DOHH2 (cell line): ENCODE measurements at regions not wholly inside any gene's neighbourhood (a gene's known extent, or its start where the extent isn't known, plus 50 kb on each side); places are given as distances from the start of the nearest gene placed in this dataset.

ENCODE experiments used
- H3F3A ChIP-seq: fragments of 200-600 bp; sonication (generic), shearing (Covaris generic); 2 replicates; pipeline ENCODE4 v1.6.0; 2016; ENCODE audit warnings: antibody characterized with exemption, mild to moderate bottlenecking; ENCODE audit not compliant: control insufficient read depth, insufficient read depth
- H3K27ac ChIP-seq: fragments of 200-600 bp; sonication (generic); 2 replicates; pipeline ENCODE4 v1.5.1; 2014; ENCODE audit warnings: low read depth, mild to moderate bottlenecking, low read length, moderate library complexity
- H3K27me3 ChIP-seq: fragments of 200-600 bp; sonication (generic); 2 replicates; pipeline ENCODE4 v1.6.1; 2014; ENCODE audit warnings: mild to moderate bottlenecking, low read length, mixed read lengths; ENCODE audit not compliant: control insufficient read depth
- H3K36me3 ChIP-seq: fragments of 200-600 bp; sonication (generic); 2 replicates; pipeline ENCODE4 v1.6.1; 2014; ENCODE audit warnings: mild to moderate bottlenecking, low read length, moderate library complexity, mixed read lengths; ENCODE audit not compliant: control insufficient read depth
- H3K4me1 ChIP-seq: fragments of 200-600 bp; sonication (generic); 2 replicates; pipeline ENCODE4 v1.6.1; 2014; ENCODE audit warnings: mild to moderate bottlenecking, low read length, mixed read lengths; ENCODE audit not compliant: control insufficient read depth
- H3K4me2 ChIP-seq: fragments of 200-600 bp; sonication (generic); 2 replicates; pipeline ENCODE4 v1.6.0; 2014; ENCODE audit warnings: mild to moderate bottlenecking, low read length, moderate library complexity
- H3K4me3 ChIP-seq: fragments of 200-600 bp; sonication (generic); 2 replicates; pipeline ENCODE4 v1.5.1; 2014; ENCODE audit warnings: mild to moderate bottlenecking, low read length, mixed read lengths
- H3K79me2 ChIP-seq: fragments of 200-600 bp; sonication (generic); 2 replicates; pipeline ENCODE4 v1.6.1; 2014; ENCODE audit warnings: mild to moderate bottlenecking, low read length, mixed read lengths; ENCODE audit not compliant: control insufficient read depth
- H3K9me2 ChIP-seq: fragments of 200-600 bp; sonication (generic); replicated peaks from 2 replicates; pipeline ENCODE4 v1.6.1; 2014; ENCODE audit warnings: mild to moderate bottlenecking, low read length, mixed read lengths; ENCODE audit not compliant: control insufficient read depth
- H3K9me3 ChIP-seq: fragments of 200-600 bp; sonication (generic); 2 replicates; pipeline ENCODE4 v1.6.1; 2014; ENCODE audit warnings: antibody characterized with exemption, low read length, mixed read lengths; ENCODE audit not compliant: control insufficient read depth, insufficient read depth
- H4K20me1 ChIP-seq: fragments of 200-600 bp; sonication (generic); 2 replicates; pipeline ENCODE4 v1.6.0; 2014; ENCODE audit warnings: low read depth, mild to moderate bottlenecking, antibody characterized with exemption, low read length, moderate library complexity; ENCODE audit not compliant: control insufficient read depth, insufficient read depth
- EZH2phosphoT487 ChIP-seq: fragments of 200-600 bp; sonication (generic); IDR thresholded peaks from 2 replicates; pipeline ENCODE4 v1.6.1; 2017; ENCODE audit warnings: borderline replicate concordance, mild to moderate bottlenecking, antibody characterized with exemption, low read length, moderate library complexity, mixed read lengths
- TF ChIP-seq, protein P1 (sequence below): fragments of 200-600 bp; sonication (generic); IDR thresholded peaks from one replicate; pipeline ENCODE4 v1.5.1; 2014; ENCODE audit warnings: antibody characterized with exemption, mild to moderate bottlenecking, low read depth, low read length; ENCODE audit not compliant: poor library complexity, severe bottlenecking

DNA sequence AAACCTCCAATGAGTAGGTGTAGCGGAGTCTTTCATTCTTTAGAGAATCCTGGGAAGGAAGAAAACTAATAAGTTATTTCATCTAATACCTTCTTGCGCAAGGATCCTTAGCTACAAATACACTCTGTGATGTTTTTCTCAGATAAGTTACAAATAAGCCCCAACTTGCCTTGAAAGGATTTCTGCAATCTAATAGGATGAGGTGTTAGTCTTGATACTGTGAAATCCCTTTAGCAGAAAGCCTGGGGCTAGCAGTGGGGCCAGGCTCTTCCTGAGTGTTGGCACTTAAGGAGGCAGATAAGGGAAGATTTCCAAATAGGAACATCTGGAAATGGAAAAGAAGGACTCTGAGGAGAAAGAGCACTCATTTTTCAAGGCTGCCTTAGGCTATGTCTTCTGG, 168.0 kb upstream of the DAB1 start:
- Histone ChIP-seq H3K4me2 (no peak overlapping the region), H3K36me3 (no peaks in the 10 kb centered on the region), H3K27ac (no peak overlapping the region), H3K79me2 (no peaks in the 10 kb centered on the region), H3K9me2 (no peaks in the 10 kb centered on the region), H3K4me3 (no peak overlapping the region), H3K9me3 (no peaks in the 10 kb centered on the region), H3F3A (no peaks in the 10 kb centered on the region), H3K27me3 (no peaks in the 10 kb centered on the region), H4K20me1 (no peaks in the 10 kb centered on the region), H3K4me1 (no peaks in the 10 kb centered on the region)
- TF ChIP-seq EZH2phosphoT487: no peak
- TF ChIP-seq, protein P1, sequence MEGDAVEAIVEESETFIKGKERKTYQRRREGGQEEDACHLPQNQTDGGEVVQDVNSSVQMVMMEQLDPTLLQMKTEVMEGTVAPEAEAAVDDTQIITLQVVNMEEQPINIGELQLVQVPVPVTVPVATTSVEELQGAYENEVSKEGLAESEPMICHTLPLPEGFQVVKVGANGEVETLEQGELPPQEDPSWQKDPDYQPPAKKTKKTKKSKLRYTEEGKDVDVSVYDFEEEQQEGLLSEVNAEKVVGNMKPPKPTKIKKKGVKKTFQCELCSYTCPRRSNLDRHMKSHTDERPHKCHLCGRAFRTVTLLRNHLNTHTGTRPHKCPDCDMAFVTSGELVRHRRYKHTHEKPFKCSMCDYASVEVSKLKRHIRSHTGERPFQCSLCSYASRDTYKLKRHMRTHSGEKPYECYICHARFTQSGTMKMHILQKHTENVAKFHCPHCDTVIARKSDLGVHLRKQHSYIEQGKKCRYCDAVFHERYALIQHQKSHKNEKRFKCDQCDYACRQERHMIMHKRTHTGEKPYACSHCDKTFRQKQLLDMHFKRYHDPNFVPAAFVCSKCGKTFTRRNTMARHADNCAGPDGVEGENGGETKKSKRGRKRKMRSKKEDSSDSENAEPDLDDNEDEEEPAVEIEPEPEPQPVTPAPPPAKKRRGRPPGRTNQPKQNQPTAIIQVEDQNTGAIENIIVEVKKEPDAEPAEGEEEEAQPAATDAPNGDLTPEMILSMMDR: no peak

DNA sequence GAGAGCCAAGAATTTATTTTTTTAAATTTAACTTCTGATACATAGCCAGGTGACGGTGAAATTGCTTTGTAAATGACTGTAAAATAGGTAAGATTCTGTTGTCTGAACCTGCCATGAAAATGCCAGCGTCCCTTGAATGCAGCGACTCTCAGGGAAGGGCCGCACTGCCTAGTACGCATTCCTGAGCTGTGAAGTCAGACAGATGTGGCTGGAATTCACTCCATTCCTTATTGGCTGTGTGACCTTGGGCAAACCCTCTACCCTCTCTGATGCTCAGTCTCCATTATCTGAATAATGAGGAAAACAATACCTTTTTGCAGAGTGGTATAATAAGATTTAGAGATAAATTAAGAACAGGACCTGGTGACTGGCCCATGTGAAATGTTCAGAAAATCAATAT, 167.1 kb upstream of the DAB1 start:
- H3K27me3 ChIP-seq: no peaks in the 10 kb centered on the region
- TF ChIP-seq, protein P1: no peak
- no peak for TF ChIP-seq EZH2phosphoT487
- H4K20me1 ChIP-seq: no peaks in the 10 kb centered on the region
- H3K36me3 ChIP-seq: no peaks in the 10 kb centered on the region
- H3K4me3 ChIP-seq: no peak overlapping the region
- H3K79me2 ChIP-seq: no peaks in the 10 kb centered on the region
- H3K4me2 ChIP-seq: no peak overlapping the region
- H3K9me3 ChIP-seq: no peaks in the 10 kb centered on the region
- no peak overlapping the region for H3K27ac ChIP-seq
- no peaks in the 10 kb centered on the region for H3K9me2 ChIP-seq
- H3K4me1 ChIP-seq: no peaks in the 10 kb centered on the region
- H3F3A ChIP-seq: no peaks in the 10 kb centered on the region

DNA sequence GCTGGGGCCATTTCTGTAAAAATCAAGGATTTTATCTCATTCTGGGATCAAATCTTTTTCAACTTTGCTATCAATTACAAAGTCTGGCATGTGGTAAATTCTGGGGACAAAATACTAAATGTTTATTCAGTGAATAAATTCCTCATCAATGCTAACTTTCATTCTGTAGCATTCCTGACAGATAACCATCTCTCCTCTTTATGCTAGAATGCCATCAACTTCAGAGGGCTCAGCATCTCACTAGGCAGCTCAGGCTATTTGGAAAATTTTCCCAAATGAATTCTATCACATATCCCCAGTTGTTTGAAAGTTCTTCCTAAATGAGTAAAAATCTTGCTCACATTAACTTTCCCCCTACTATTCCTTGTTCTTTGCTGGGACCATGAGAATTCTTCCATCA, 163.0 kb upstream of the DAB1 start:
- no peaks in the 10 kb centered on the region for H3K79me2 ChIP-seq
- H3K9me2 ChIP-seq: no peaks in the 10 kb centered on the region
- H3K4me2 ChIP-seq: no peak overlapping the region

More for the DNA sequence above, 163.0 kb upstream of the DAB1 start:
- no peak overlapping the region for H3K4me3 ChIP-seq
- H3K27me3 ChIP-seq: no peaks in the 10 kb centered on the region
- no peak overlapping the region for H3K27ac ChIP-seq
- H3F3A ChIP-seq: no peaks in the 10 kb centered on the region
- H3K9me3 ChIP-seq: no peaks in the 10 kb centered on the region
- H3K36me3 ChIP-seq: no peaks in the 10 kb centered on the region
- H4K20me1 ChIP-seq: no peaks in the 10 kb centered on the region
- H3K4me1 ChIP-seq: no peaks in the 10 kb centered on the region
- TF ChIP-seq EZH2phosphoT487: no peak
- TF ChIP-seq, protein P1: no peak
